Fibroblast of skin of left quadriceps (primary cell): ENCODE measurements at regions not wholly inside any gene's neighbourhood (a gene's known extent, or its start where the extent isn't known, plus 50 kb on each side); places are given as distances from the start of the nearest gene placed in this dataset.
"Not testable (repeated sequence)": the region's sequence is repeated elsewhere in the genome, so short reads cannot be mapped to it uniquely, and the experiment has no call there.

Experiments used
- DNase-seq, 2 experiments: peaks; one replicate each; pipeline ENCODE4 v3.0.0-alpha.2; 2013; ENCODE audit warnings: low read depth in 2 of 2

GRCh38 chrX:28205126-28205525 lies 223.9 kb upstream of the DCAF8L1 start:
- no peak for DNase-seq

GRCh38 chrX:28189011-28189410 lies 207.8 kb upstream of the DCAF8L1 start:
- DNase-seq, result peak; percentile 39 to 44

GRCh38 chrX:28188526-28188925 lies 207.3 kb upstream of the DCAF8L1 start:
- no peak for DNase-seq

- peak in 1 of 2 experiments; percentile 3 for DNase-seq
These were observed 198.8 kb upstream of the DCAF8L1 start for GRCh38 chrX:28180096-28180495.

- DNase-seq, result no peak
These were observed 197.0 kb upstream of the DCAF8L1 start for GRCh38 chrX:28178206-28178605.

GRCh38 chrX:28177202-28177601 lies 196.0 kb upstream of the DCAF8L1 start:
- no peak for DNase-seq

GRCh38 chrX:28170713-28171112 lies 189.5 kb upstream of the DCAF8L1 start:
- DNase-seq, result no peak

- DNase-seq, result no peak
These were observed 176.9 kb upstream of the DCAF8L1 start for GRCh38 chrX:28158019-28158777.

- not testable (repeated sequence) for DNase-seq
These were observed 171.0 kb upstream of the DCAF8L1 start for GRCh38 chrX:28152263-28152662.

- no peak for DNase-seq
These were observed 154.3 kb upstream of the DCAF8L1 start for GRCh38 chrX:28135378-28136047.

- no peak for DNase-seq
These were observed 152.5 kb upstream of the DCAF8L1 start for GRCh38 chrX:28133763-28134162.

GRCh38 chrX:28127662-28128061 lies 146.4 kb upstream of the DCAF8L1 start:
- no peak for DNase-seq

- DNase-seq, result no peak
These were observed 145.6 kb upstream of the DCAF8L1 start for GRCh38 chrX:28126886-28127285.

- DNase-seq, result no peak
These were observed 143.2 kb upstream of the DCAF8L1 start for GRCh38 chrX:28124416-28124815.

- not testable (repeated sequence) for DNase-seq
These were observed 139.5 kb upstream of the DCAF8L1 start for GRCh38 chrX:28120580-28121245.

GRCh38 chrX:28120072-28120471 lies 138.8 kb upstream of the DCAF8L1 start:
- no peak for DNase-seq

- DNase-seq, result no peak
These were observed 127.1 kb upstream of the DCAF8L1 start for GRCh38 chrX:28108186-28108945.

- no peak for DNase-seq
These were observed 117.9 kb upstream of the DCAF8L1 start for GRCh38 chrX:28099166-28099565.

- no peak for DNase-seq
These were observed 104.4 kb upstream of the DCAF8L1 start for GRCh38 chrX:28085653-28086052.

- DNase-seq, result no peak
These were observed 77.7 kb upstream of the DCAF8L1 start for GRCh38 chrX:28058901-28059300.

- DNase-seq, result no peak
These were observed 61.7 kb upstream of the DCAF8L1 start for GRCh38 chrX:28042826-28043564.
